PC-9 (cell line): ENCODE measurements at regions not wholly inside any gene's neighbourhood (a gene's known extent, or its start where the extent isn't known, plus 50 kb on each side); places are given as distances from the start of the nearest gene placed in this dataset.

Experiments
- BruUV-seq: library from RNA; stranded (reverse); fragments of 400-500 nt; replicated peaks from 2 replicates; lab custom pipeline; 2021; lab: Mats Ljungman, UMichigan
- CTCF ChIA-PET: fragments of 300-600 bp; sonication (Branson Sonifier 250); formaldehyde crosslinking; loops from one replicate; lab custom pipeline; 2022; ENCODE audit warnings: antibody characterized with exemption; lab: Charles Lee
- POLR2A ChIA-PET: fragments of 300-600 bp; sonication (Branson Sonifier 250); formaldehyde crosslinking; loops from one replicate; lab custom pipeline; 2022; ENCODE audit warnings: antibody characterized with exemption; ENCODE audit not compliant: unreplicated experiment; lab: Charles Lee
- DNase-seq, 2 experiments: peaks; one replicate each; pipeline versions ENCODE4 v3.0.0 to v3.0.0-alpha.2; 2015 to 2022; ENCODE audit warnings: mixed read lengths in 1 of 2
- H2AFZ ChIP-seq: fragments of 200-600 bp; sonication (generic); 2 replicates; pipeline ENCODE4 v1.8.1; 2017; ENCODE audit warnings: antibody characterized with exemption
- H3F3A ChIP-seq: fragments of 200-600 bp; sonication (generic); 2 replicates; pipeline ENCODE4 v1.8.1; 2017; ENCODE audit warnings: antibody characterized with exemption, mild to moderate bottlenecking, low read depth; ENCODE audit not compliant: insufficient read depth
- H3K27ac ChIP-seq: fragments of 200-600 bp; sonication (generic); 2 replicates; pipeline ENCODE4 v1.6.1; 2016; ENCODE audit warnings: mixed run types
- H3K27me3 ChIP-seq: fragments of 200-600 bp; sonication (generic); 2 replicates; pipeline ENCODE4 v1.6.1; 2016; ENCODE audit warnings: low read depth, mixed run types; ENCODE audit not compliant: insufficient read depth
- H3K36me3 ChIP-seq: fragments of 200-600 bp; sonication (generic); 2 replicates; pipeline ENCODE4 v1.6.1; 2016; ENCODE audit warnings: low read depth, mixed run types
- H3K4me1 ChIP-seq: fragments of 200-600 bp; sonication (generic); replicated peaks from 2 replicates; pipeline ENCODE4 v1.6.1; 2016; ENCODE audit warnings: mixed run types; ENCODE audit not compliant: insufficient read depth
- H3K4me2 ChIP-seq: fragments of 200-600 bp; sonication (generic); 2 replicates; pipeline ENCODE4 v1.6.1; 2017; ENCODE audit warnings: mixed run types
- H3K4me3 ChIP-seq: fragments of 200-600 bp; sonication (generic); 2 replicates; pipeline ENCODE4 v1.6.1; 2016; ENCODE audit warnings: mixed run types
- H3K79me2 ChIP-seq: fragments of 200-600 bp; sonication (generic); 2 replicates; pipeline ENCODE4 v1.6.1; 2017; ENCODE audit warnings: low read depth, mixed run types
- H3K9me2 ChIP-seq: fragments of 200-600 bp; sonication (generic); 2 replicates; pipeline ENCODE4 v1.8.1; 2017; ENCODE audit warnings: mild to moderate bottlenecking; ENCODE audit not compliant: insufficient read depth
- H3K9me3 ChIP-seq: fragments of 200-600 bp; sonication (generic); 2 replicates; pipeline ENCODE4 v1.8.1; 2016; ENCODE audit warnings: low read depth; ENCODE audit not compliant: insufficient read depth
- H4K20me1 ChIP-seq: fragments of 200-600 bp; sonication (generic); 2 replicates; pipeline ENCODE4 v1.8.1; 2017; ENCODE audit not compliant: insufficient read depth
- EZH2 ChIP-seq: fragments of 200-600 bp; sonication (generic); IDR thresholded peaks from 2 replicates; pipeline ENCODE4 v1.8.0; 2017; ENCODE audit warnings: antibody characterized with exemption, low read depth
- intact Hi-C: fragments of 100-400 bp; cut with micrococcal nuclease; formaldehyde crosslinking; loops from one replicate; pipeline ENCODE4 v1.10.0; 2022; ENCODE audit not compliant: unreplicated experiment
- TF ChIP-seq, protein P1 (sequence below): fragments of 200-600 bp; sonication (generic); conservative IDR thresholded peaks from 2 replicates; pipeline ENCODE4 v1.6.1; 2017; ENCODE audit warnings: mixed run types, antibody characterized with exemption, mild to moderate bottlenecking, moderate library complexity

DNA sequence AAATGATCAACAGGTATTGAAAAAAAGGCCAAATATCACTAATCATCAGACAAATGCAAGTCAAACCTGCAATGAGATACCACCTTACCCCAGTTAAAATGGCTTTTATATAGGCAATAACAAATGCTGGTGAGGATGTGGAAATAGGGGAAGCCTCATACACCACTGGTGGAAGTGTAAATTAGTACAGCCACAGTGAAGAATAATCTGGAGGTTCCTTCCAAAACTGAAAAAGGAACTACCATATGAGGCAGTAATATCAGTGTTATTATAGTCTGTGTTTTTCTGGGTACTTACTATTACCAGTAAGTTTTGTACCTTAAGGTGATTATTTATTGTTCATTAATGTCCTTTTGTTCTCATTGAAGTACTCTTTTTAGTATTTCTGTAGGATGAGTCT lies 201.3 kb downstream of the MRPL39 start:
- DNase-seq = no peak
- Histone ChIP-seq H3K27ac (no peak overlapping the region), H3K9me2 (no peaks in the 10 kb centered on the region), H4K20me1 (no peaks in the 10 kb centered on the region), H3K36me3 (no peaks in the 10 kb centered on the region), H3K79me2 (no peaks in the 10 kb centered on the region), H3K27me3 (no peaks in the 10 kb centered on the region), H2AFZ (no peak overlapping the region), H3F3A (no peaks in the 10 kb centered on the region), H3K4me3 (no peak overlapping the region), H3K9me3 (no peaks in the 10 kb centered on the region), H3K4me2 (no peak overlapping the region), H3K4me1 (no peaks in the 10 kb centered on the region)
- no TSS peak for BruUV-seq
- intact Hi-C loops = no loop called here
- POLR2A ChIA-PET = no interaction called here
- CTCF ChIA-PET = no interaction called here
- no peak for TF ChIP-seq EZH2
- TF ChIP-seq, protein P1, sequence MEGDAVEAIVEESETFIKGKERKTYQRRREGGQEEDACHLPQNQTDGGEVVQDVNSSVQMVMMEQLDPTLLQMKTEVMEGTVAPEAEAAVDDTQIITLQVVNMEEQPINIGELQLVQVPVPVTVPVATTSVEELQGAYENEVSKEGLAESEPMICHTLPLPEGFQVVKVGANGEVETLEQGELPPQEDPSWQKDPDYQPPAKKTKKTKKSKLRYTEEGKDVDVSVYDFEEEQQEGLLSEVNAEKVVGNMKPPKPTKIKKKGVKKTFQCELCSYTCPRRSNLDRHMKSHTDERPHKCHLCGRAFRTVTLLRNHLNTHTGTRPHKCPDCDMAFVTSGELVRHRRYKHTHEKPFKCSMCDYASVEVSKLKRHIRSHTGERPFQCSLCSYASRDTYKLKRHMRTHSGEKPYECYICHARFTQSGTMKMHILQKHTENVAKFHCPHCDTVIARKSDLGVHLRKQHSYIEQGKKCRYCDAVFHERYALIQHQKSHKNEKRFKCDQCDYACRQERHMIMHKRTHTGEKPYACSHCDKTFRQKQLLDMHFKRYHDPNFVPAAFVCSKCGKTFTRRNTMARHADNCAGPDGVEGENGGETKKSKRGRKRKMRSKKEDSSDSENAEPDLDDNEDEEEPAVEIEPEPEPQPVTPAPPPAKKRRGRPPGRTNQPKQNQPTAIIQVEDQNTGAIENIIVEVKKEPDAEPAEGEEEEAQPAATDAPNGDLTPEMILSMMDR = no peak

DNA sequence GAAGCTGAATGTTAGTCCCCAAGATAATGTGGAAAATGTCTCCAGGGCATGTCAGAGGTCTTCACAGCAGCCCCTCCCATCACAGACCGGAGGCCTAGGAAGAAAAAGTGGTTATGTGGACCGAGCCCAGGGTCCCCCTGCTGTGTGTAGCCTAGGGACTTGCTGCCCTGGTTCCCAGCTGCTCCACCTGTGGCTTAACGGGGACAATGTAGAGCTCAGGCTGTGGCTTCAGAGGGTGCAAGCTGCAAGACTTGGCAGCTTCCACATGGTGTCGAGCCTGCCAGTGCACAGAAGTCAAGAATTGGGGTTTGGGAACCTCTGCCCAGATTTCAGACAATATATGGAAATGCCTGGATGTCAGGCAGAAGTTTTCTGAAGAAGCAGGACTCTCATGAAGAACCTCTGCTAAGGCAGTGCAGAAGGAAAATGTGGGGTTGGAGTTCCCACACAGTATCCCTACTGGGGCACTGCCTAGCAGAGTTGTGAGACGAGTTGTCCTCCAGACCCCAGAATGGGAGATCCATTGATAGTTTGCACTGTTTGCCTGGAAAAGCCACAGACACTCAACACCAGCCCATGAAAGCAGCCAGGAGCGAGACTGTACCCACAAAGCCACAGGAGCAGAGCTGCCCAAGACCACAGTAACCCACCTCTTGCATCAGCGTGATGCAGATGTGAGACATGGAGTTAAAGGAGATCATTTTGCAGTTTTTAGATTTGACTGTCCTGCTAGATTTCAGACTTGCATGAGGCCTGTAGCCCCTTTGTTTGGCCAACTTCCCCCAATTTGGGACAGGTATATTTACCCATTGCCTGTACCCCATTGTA lies 204.9 kb downstream of the MRPL39 start:
- BruUV-seq = no TSS peak

DNA sequence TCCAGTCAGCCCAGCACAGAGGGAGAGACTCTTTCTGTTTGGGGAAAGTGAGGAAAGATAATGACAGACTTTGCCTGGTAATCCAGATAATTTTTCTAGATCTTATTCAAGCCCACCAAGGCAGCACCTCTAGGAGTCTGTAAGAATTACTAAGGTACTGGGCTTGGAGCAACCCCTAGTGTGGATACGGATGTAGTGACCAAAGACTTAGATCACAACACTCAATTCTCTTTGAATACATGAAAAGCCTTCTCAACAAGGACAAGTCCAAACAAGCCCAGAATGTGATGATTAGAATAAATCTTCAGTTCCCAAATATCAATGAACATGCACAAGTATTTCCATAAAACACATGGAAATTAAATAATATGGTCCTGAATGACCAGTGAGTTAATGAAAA lies 206.9 kb downstream of the MRPL39 start:
- POLR2A ChIA-PET = no interaction called here
- no peak for TF ChIP-seq EZH2
- TF ChIP-seq, protein P1 = no peak
- H3K36me3 ChIP-seq = no peaks in the 10 kb centered on the region
- no peaks in the 10 kb centered on the region for H3K9me2 ChIP-seq
- H3K4me3 ChIP-seq = no peak overlapping the region
- H3K9me3 ChIP-seq = no peaks in the 10 kb centered on the region
- no peaks in the 10 kb centered on the region for H3F3A ChIP-seq
- CTCF ChIA-PET = no interaction called here
- no peaks in the 10 kb centered on the region for H3K27me3 ChIP-seq
- BruUV-seq = no TSS peak
- no peak overlapping the region for H3K4me2 ChIP-seq
- no peak for DNase-seq
- no peaks in the 10 kb centered on the region for H3K79me2 ChIP-seq
- no peak overlapping the region for H2AFZ ChIP-seq
- intact Hi-C loops = no loop called here
- H3K27ac ChIP-seq = no peak overlapping the region
- no peaks in the 10 kb centered on the region for H3K4me1 ChIP-seq
- H4K20me1 ChIP-seq = no peaks in the 10 kb centered on the region

More for the DNA sequence above, 204.9 kb downstream of the MRPL39 start:
- no peaks in the 10 kb centered on the region for H4K20me1 ChIP-seq
- POLR2A ChIA-PET = no interaction called here
- H3K27me3 ChIP-seq = no peaks in the 10 kb centered on the region
- CTCF ChIA-PET = no interaction called here
- no peak overlapping the region for H3K4me3 ChIP-seq
- H3K79me2 ChIP-seq = no peaks in the 10 kb centered on the region
- H3K27ac ChIP-seq = no peak overlapping the region
- H3K4me2 ChIP-seq = no peak overlapping the region
- H3K4me1 ChIP-seq = no peaks in the 10 kb centered on the region
- no peaks in the 10 kb centered on the region for H3K9me3 ChIP-seq
- H3K36me3 ChIP-seq = no peaks in the 10 kb centered on the region
- no peak for TF ChIP-seq EZH2
- TF ChIP-seq, protein P1 = no peak
- intact Hi-C loops = no loop called here
- no peaks in the 10 kb centered on the region for H3F3A ChIP-seq
- DNase-seq = no peak
- H3K9me2 ChIP-seq = no peaks in the 10 kb centered on the region
- no peak overlapping the region for H2AFZ ChIP-seq
